Stimulated activated naive CD8-positive, alpha-beta T cell treated with anti-CD3 and anti-CD28 coated beads, Interleukin-15, amount 100 ng/mL, for 72 hours (primary cell): ENCODE measurements at regions not wholly inside any gene's neighbourhood (a gene's known extent, or its start where the extent isn't known, plus 50 kb on each side); places are given as distances from the start of the nearest gene placed in this dataset.
"Not testable (repeated sequence)": the region's sequence is repeated elsewhere in the genome, so short reads cannot be mapped to it uniquely, and the experiment has no call there.

Source experiments
- ATAC-seq: fragments of 150-1000 bp; cut with Tn5 transposase; 2 replicates; pipeline ENCODE4 v1.10.0; 2021; ENCODE audit warnings: mild to moderate bottlenecking, moderate library complexity
- DNase-seq, 2 donors: peaks; one replicate each; pipeline ENCODE4 v3.0.0; 2021 to 2022
- H3K27ac Mint-ChIP-seq, 2 donors: one replicate each; pipeline ENCODE4 v1.8.0; 2022; ENCODE audit warnings: mild to moderate bottlenecking in 2 of 2, mixed read lengths in 2 of 2, moderate library complexity in 2 of 2
- H3K27me3 Mint-ChIP-seq: one replicate; pipeline ENCODE4 v1.8.0; 2022; ENCODE audit warnings: mixed read lengths
- H3K4me1 Mint-ChIP-seq: one replicate; pipeline ENCODE4 v1.8.0; 2022; ENCODE audit warnings: mild to moderate bottlenecking, mixed read lengths
- H3K4me3 Mint-ChIP-seq, 2 donors: one replicate each; pipeline ENCODE4 v1.8.0; 2022; ENCODE audit warnings: mild to moderate bottlenecking in 2 of 2, mixed read lengths in 2 of 2, moderate library complexity in 1 of 2
- H3K9me3 Mint-ChIP-seq, 2 donors: one replicate each; pipeline ENCODE4 v1.8.0; 2022; ENCODE audit warnings: mixed read lengths in 2 of 2

GRCh38 chr17:70916469-70916868, 747.1 kb downstream of the KCNJ2 start:
- H3K27ac Mint-ChIP-seq: no peak overlapping the region
- H3K9me3 Mint-ChIP-seq: peaks cover 24 to 38% of the 10 kb centered on the region in 2 donors
- H3K27me3 Mint-ChIP-seq: no peaks in the 10 kb centered on the region
- H3K4me1 Mint-ChIP-seq: no peaks in the 10 kb centered on the region
- no peak overlapping the region for H3K4me3 Mint-ChIP-seq
- ATAC-seq (no peak), DNase-seq (no peak)

DNA sequence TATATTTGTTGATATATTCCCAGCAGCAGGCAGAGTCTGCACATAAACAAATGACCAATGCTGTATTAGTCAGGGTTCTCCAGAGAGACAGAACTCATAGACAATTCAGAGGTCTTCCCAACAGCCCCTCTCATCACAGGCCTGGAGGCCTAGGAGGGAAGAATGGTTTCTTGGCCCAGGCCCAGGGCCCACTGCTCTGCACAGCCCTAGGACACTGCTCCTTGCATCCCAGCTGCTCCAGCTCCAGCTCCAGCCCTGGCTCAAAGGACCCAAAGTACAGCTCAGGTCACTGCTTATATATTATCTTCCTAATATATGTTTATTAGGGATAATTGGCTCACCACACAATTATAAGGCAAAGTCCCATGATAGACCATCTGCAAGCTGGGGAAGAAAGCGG, 749.9 kb downstream of the KCNJ2 start:
- DNase-seq (no peak), ATAC-seq (no peak)
- peaks cover 24 to 44% of the 10 kb centered on the region in 2 donors for H3K9me3 Mint-ChIP-seq
- H3K4me1 Mint-ChIP-seq: no peaks in the 10 kb centered on the region
- no peak overlapping the region for H3K27ac Mint-ChIP-seq
- no peaks in the 10 kb centered on the region for H3K27me3 Mint-ChIP-seq
- H3K4me3 Mint-ChIP-seq: no peak overlapping the region

GRCh38 chr17:70920416-70920815, 751.1 kb downstream of the KCNJ2 start:
- Mint-ChIP-seq H3K9me3 (peaks cover 29 to 53% of the 10 kb centered on the region in 2 donors), H3K4me3 (no peak overlapping the region), H3K27ac (no peak overlapping the region), H3K4me1 (no peaks in the 10 kb centered on the region), H3K27me3 (no peaks in the 10 kb centered on the region)
- DNase-seq (no peak), ATAC-seq (no peak)

DNA sequence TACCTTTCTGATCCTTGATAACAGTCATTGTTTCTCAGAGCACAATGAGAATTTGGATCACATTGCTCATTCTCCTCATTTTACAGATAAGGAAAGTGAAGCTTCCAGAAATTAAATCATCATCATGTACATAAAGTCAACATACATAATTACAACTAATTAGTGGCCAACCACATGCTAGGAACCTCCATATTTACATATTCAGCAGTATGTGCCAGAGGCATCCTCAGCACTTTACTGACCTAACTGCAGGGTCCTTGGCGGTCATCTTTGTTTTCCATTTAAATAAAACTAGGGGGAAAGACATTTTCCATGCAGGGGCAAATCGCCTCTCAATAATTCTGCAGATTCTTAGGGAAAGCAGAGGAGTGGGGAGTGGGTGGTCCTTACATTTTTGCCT, 752.9 kb downstream of the KCNJ2 start:
- ATAC-seq: no peak
- H3K27me3 Mint-ChIP-seq: no peaks in the 10 kb centered on the region
- H3K9me3 Mint-ChIP-seq: peaks cover 15 to 37% of the 10 kb centered on the region in 2 donors
- H3K4me1 Mint-ChIP-seq: no peaks in the 10 kb centered on the region
- no peak overlapping the region for H3K4me3 Mint-ChIP-seq
- H3K27ac Mint-ChIP-seq: no peak overlapping the region
- DNase-seq: no peak

DNA sequence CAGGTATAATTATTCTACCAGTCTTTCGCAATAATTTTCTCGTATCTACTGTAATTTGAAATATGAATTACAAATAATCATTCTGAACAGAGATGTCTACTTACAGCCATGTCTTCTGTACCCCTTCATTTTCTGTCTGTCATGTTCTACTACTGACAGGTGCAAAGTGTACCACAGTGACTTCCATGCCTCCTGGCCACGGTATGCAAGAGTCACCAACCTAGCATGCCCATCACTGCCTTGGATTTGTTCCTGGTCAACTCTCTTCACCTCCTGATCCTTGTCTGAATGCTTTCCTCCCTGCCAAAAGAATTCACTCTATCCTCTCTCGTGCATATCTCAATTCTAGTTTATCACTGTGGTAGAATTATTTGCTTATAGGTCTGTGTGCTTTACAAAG, 755.4 kb downstream of the KCNJ2 start:
- no peak for ATAC-seq
- Mint-ChIP-seq H3K27me3 (no peaks in the 10 kb centered on the region), H3K4me3 (no peak overlapping the region), H3K4me1 (no peaks in the 10 kb centered on the region), H3K9me3 (peaks cover 10 to 16% of the 10 kb centered on the region in 2 donors), H3K27ac (no peak overlapping the region)
- DNase-seq: no peak

DNA sequence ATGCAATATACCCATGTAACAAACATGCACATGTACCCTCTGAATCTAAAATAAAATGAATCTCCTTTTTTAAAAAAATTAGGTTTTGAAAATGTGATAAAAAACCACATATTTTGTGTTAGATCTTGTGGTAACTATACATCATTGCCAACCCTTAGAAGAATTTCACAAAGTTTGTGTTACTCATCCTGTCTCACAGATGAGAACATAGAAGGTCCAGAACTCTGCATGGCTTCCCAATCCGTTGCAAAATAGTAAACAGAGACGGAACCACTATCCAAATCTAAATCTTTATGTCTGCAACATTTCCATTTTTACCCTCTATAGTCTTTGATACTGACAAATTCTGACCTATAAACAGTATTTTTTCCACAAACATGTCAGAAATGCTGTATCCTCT, 759.9 kb downstream of the KCNJ2 start:
- peaks cover 9 to 10% of the 10 kb centered on the region in 2 donors for H3K9me3 Mint-ChIP-seq
- no peaks in the 10 kb centered on the region for H3K27me3 Mint-ChIP-seq
- no peak overlapping the region for H3K27ac Mint-ChIP-seq
- ATAC-seq (no peak), DNase-seq (no peak)
- H3K4me3 Mint-ChIP-seq: no peak overlapping the region
- no peaks in the 10 kb centered on the region for H3K4me1 Mint-ChIP-seq

- no peak for DNase-seq
- no peak overlapping the region for H3K27ac Mint-ChIP-seq
- H3K4me3 Mint-ChIP-seq: no peak overlapping the region
- no peaks in the 10 kb centered on the region for H3K27me3 Mint-ChIP-seq
- H3K4me1 Mint-ChIP-seq: no peaks in the 10 kb centered on the region
- ATAC-seq: no peak
- no peaks in the 10 kb centered on the region for H3K9me3 Mint-ChIP-seq
These were observed 764.9 kb downstream of the KCNJ2 start for GRCh38 chr17:70934231-70934630.

- no peak for ATAC-seq
- Mint-ChIP-seq H3K27me3 (no peaks in the 10 kb centered on the region), H3K9me3 (no peaks in the 10 kb centered on the region), H3K4me1 (no peaks in the 10 kb centered on the region), H3K27ac (no peak overlapping the region), H3K4me3 (no peak overlapping the region)
- DNase-seq: no peak
These were observed 765.5 kb downstream of the KCNJ2 start for GRCh38 chr17:70934835-70935234.

- H3K4me1 Mint-ChIP-seq: no peaks in the 10 kb centered on the region
- ATAC-seq: no peak
- H3K27ac Mint-ChIP-seq: no peak overlapping the region
- no peak overlapping the region for H3K4me3 Mint-ChIP-seq
- no peaks in the 10 kb centered on the region for H3K9me3 Mint-ChIP-seq
- H3K27me3 Mint-ChIP-seq: no peaks in the 10 kb centered on the region
- DNase-seq: no peak
These were observed 767.4 kb downstream of the KCNJ2 start for GRCh38 chr17:70936724-70937123.

DNA sequence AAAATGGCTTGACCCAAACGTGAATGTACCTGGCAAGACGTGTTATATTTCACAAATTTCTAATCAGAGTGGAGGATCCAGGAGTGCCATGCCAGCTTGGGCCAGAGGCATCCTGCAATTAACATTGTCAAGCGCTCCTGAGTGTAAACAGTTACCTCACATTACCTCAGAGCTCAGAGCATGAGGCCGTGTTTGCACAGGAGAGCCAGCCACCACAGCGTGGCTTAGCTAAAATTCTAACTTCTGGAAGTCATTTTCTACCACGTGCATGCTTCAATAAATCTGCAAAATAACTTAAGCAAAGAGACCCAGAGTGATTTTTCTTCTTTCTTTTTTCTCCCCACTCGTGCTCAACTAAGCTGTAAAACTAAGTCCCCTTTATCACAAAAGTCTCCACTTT, 769.0 kb downstream of the KCNJ2 start:
- H3K27ac Mint-ChIP-seq: no peak overlapping the region
- peaks cover 0 to 4% of the 10 kb centered on the region in 2 donors for H3K9me3 Mint-ChIP-seq
- H3K4me1 Mint-ChIP-seq: no peaks in the 10 kb centered on the region
- H3K27me3 Mint-ChIP-seq: no peaks in the 10 kb centered on the region
- DNase-seq (no peak), ATAC-seq (no peak)
- no peak overlapping the region for H3K4me3 Mint-ChIP-seq

GRCh38 chr17:70945386-70945785, 776.1 kb downstream of the KCNJ2 start:
- Mint-ChIP-seq H3K27me3 (no peaks in the 10 kb centered on the region), H3K27ac (no peak overlapping the region), H3K4me1 (no peaks in the 10 kb centered on the region), H3K9me3 (peaks cover 8 to 28% of the 10 kb centered on the region in 2 donors), H3K4me3 (no peak overlapping the region)
- DNase-seq: no peak
- no peak for ATAC-seq

DNA sequence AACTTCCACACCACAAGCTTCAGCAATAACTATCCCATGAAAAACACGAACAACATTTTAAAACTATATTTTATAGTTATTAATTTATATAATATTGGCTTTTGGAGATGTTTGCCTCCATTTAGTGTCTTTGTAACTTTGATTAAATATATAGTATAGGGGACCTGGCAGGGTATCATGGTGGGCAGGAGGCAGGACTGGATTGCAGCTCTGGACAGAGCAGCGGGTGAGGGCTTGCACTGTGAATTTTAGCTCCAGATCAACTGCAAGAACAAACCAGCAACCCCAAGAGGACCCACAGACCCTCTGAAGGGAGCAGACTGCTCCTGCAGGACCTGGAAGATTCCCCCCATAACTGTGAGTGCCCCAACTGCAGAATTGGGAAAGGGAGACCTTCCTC, 777.9 kb downstream of the KCNJ2 start:
- peaks cover 17 to 37% of the 10 kb centered on the region in 2 donors for H3K9me3 Mint-ChIP-seq
- DNase-seq: no peak
- no peak for ATAC-seq
- no peak overlapping the region for H3K4me3 Mint-ChIP-seq
- H3K4me1 Mint-ChIP-seq: no peaks in the 10 kb centered on the region
- H3K27ac Mint-ChIP-seq: no peak overlapping the region
- H3K27me3 Mint-ChIP-seq: no peaks in the 10 kb centered on the region

- ATAC-seq (no peak), DNase-seq (no peak)
- H3K27me3 Mint-ChIP-seq: no peaks in the 10 kb centered on the region
- H3K4me1 Mint-ChIP-seq: no peaks in the 10 kb centered on the region
- no peak overlapping the region for H3K4me3 Mint-ChIP-seq
- no peak overlapping the region for H3K27ac Mint-ChIP-seq
- H3K9me3 Mint-ChIP-seq: peaks cover 17 to 44% of the 10 kb centered on the region in 2 donors
These were observed 778.6 kb downstream of the KCNJ2 start for GRCh38 chr17:70947636-70948565.

GRCh38 chr17:70953140-70953539, 783.8 kb downstream of the KCNJ2 start:
- not testable (repeated sequence) for ATAC-seq, H3K27me3 Mint-ChIP-seq, H3K27ac Mint-ChIP-seq, H3K4me1 Mint-ChIP-seq, DNase-seq, H3K4me3 Mint-ChIP-seq
- H3K9me3 Mint-ChIP-seq: peaks cover 16 to 30% of the 10 kb centered on the region in 2 donors

DNA sequence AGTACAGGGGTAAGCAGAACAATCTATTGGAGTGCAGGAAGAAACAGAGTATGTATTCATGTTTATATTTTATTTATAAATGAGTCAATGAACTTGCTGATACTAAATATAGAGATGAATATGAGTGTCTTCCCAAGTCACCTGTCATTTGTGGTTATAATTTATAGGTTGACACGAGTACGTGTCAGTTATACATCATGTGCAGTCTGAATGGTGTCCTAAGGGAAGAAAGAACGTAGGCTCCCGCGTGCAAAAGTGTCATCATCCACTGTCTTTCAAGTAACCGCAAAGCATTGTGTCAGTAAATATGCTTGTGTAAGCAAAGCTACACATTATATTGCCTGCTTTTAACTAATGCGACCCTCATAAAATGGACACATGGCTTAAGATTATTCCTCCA, 786.1 kb downstream of the KCNJ2 start:
- ATAC-seq: no peak
- Mint-ChIP-seq H3K4me3 (no peak overlapping the region), H3K4me1 (no peaks in the 10 kb centered on the region), H3K9me3 (peaks cover 12 to 20% of the 10 kb centered on the region in 2 donors), H3K27ac (no peak overlapping the region), H3K27me3 (no peaks in the 10 kb centered on the region)
- DNase-seq: no peak

DNA sequence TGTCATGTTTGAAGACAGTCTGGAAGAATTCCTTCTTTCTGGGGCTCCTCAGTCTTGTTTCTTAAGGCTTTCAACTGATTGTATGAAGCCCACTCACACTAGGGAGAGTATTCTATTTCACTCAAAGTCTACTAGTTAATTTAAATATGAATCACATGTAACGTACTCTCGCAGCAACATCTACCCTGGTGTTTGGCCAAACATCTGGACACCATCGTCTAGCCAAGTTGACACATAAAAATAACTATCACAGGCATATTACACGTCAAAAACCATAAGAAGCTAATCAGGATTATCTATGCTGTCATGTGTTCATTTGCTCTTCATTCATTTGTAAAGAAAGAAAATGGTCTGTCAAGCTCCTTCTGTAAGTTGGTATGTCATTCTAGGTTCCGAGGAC, 787.4 kb downstream of the KCNJ2 start:
- no peak overlapping the region for H3K4me3 Mint-ChIP-seq
- DNase-seq (no peak), ATAC-seq (no peak)
- H3K27ac Mint-ChIP-seq: no peak overlapping the region
- H3K27me3 Mint-ChIP-seq: no peaks in the 10 kb centered on the region
- H3K4me1 Mint-ChIP-seq: no peaks in the 10 kb centered on the region
- H3K9me3 Mint-ChIP-seq: peaks cover 7 to 15% of the 10 kb centered on the region in 2 donors

DNA sequence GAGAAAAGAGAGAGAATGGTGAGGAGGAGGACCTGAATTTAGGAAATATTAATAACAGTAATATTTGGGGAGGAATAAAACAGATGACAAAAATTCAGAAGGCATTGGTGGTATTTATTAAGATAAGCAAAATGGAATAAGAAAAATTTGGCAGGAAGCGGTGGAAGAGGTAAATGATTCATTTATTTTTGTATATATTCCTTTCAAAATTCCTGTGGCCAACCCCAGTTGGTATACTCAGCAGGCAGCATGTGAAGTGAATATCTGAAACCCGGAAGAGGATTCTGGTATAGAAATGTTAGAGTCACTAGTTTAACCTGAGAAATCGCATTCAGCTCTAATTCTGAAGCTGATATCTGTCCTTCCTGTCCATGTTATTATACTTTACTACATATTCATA, 792.0 kb downstream of the KCNJ2 start:
- H3K4me1 Mint-ChIP-seq: no peaks in the 10 kb centered on the region
- no peaks in the 10 kb centered on the region for H3K27me3 Mint-ChIP-seq
- DNase-seq (no peak), ATAC-seq (no peak)
- H3K9me3 Mint-ChIP-seq: peaks cover 0 to 4% of the 10 kb centered on the region in 2 donors
- no peak overlapping the region for H3K27ac Mint-ChIP-seq
- no peak overlapping the region for H3K4me3 Mint-ChIP-seq
